ENCODE measurements at regions not wholly inside any gene's neighbourhood (a gene's known extent, or its start where the extent isn't known, plus 50 kb on each side); places are given as distances from the start of the nearest gene placed in this dataset.
"Not testable (repeated sequence)": the region's sequence is repeated elsewhere in the genome, so short reads cannot be mapped to it uniquely, and the experiment has no call there.

DNA sequence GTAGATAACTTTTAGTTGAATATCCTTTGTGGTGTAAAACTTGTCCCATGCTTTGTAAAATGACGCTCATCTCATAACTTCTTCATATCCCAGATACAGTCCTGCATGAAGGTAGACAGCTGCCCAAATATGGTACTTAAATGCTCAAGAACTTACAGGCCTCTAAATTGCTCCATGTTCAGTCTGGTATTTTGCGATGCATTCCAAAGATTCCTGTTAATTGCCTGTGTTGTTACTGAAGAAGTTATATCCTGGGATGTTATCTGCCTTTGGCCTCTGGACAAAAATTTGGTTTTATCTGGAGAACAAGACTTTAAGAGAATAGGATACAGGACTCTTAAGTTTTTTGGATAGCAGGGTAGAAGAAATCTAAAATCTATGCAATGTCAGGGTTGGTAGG, 473.0 kb downstream of the PCNX1 start:
- FAIRE-seq (no peak), DNase-seq (ENCODE audit: extremely low spot score, insufficient read length, low read depth) (no peak)

DNA sequence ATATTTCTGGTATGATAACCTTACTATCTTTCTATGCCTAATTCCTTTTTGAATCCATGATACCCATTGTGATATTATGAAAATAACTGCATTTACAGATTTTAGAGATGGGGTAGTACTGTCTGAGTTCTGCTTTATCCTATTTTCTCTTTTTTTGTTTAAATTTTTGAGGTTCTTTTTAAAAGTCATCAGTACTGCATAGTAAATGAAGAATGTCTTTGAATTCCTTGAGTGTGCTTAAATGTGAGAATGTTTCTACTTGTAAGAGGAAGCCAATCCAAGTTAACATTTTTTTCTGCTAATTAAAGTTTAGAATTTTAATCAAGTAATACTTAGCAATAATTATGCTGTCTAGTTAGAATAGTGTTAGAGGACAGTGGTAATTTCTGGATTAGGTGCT, 474.6 kb downstream of the PCNX1 start:
- no peak for FAIRE-seq

DNA sequence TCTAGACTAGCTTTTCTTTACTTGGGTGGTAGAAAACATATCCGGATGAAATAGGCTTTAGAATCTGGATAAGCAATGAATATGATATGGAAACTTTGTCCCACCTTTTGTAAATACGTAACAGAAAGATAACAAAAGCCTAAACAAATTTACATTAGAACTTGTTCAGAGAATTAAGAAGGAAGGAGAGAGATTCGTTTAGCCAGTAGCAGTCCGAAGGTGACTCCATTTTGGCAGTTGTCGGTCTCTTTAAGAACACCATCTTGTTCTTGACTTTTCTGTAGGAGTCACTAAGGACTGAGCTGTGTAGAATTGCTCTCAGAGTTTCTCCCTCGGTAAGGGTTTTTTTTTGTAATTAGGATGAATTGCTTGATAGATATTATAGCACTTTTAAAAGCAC, 475.1 kb downstream of the PCNX1 start:
- FAIRE-seq (no peak), DNase-seq (ENCODE audit: extremely low spot score, insufficient read length, low read depth) (no peak)

More for the DNA sequence above, 474.6 kb downstream of the PCNX1 start:
- no peak for DNase-seq (ENCODE audit: extremely low spot score, insufficient read length, low read depth)

DNA sequence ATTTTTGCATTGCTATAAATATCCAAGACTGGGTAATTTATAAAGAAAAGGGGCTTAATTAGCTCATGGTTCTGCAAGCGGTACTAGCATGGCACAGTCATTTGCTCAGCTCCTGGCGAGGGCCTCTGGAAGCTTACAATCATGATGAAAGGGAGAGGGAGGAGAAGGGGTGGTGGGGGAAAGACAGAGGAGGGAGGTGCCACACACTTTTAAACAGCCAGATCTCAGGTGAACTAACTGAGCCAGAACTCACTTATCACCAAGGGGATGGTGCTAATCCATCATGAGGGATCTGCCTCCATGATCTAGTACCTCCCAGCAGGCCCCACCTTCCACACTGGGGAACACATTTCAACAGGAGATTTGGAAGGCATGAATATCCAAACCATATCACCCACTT, 476.3 kb downstream of the PCNX1 start:
- no peak for FAIRE-seq

DNA sequence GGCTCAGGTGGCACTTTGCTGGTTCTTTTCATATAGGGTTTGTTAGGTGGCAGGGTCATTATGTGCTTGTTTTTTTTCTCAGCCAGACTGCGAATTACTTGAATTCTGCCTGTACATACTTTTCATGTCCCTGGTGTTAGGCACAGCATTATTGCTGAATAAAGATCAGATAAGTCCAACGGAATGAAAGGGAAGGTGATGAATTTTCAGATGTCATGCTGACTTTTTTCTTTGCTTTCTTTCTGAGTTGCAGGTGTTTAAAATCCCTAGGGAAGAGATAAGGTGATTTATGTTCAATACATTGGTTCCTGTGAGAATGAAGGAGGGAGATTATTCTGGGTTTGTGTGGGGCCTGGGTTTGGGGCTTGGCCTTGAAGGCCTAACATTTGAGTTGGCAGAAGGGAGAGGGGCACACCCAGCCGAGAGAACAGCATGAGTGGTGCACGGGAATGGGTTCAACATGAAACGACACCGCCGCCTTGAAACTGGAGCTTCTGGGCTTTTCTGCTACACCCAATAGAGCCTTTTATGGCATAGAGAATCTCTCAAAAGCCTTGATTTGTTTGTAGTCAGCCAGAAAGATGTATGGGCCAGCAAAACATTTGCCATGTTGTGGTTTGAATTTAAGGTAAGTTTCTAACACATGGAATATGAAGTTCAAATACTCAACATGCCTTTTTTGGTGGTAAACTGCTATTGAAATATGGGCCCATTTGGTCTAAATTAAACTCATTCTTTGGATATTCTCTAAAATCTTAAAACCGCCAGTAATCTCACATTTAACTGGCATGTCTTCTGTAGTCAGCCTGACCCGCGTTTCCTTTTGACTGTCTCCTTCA, 477.0 kb downstream of the PCNX1 start:
- no peak for DNase-seq (ENCODE audit: extremely low spot score, insufficient read length, low read depth)
- FAIRE-seq: no peak

More for the DNA sequence above, 476.3 kb downstream of the PCNX1 start:
- DNase-seq (ENCODE audit: extremely low spot score, insufficient read length, low read depth): no peak

DNA sequence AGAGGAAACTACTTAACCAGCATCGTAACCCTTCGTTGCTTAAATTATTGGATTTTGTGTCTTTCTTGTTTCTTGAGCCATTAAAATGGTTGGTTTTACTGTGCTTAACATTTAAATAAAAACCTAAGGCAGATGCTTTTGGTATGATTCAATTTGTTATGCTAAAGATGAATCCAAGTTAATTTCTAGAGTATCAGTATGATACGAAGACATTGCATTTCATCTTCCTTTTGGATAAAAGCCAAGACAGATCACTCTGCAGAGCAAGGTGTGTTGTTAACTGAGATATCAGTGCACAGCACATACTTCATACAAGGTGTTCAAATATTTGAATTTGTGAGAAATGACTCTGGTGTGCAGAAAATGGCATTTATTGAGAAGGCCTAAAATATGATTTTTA, 480.5 kb downstream of the PCNX1 start:
- no peak for DNase-seq (ENCODE audit: extremely low spot score, insufficient read length, low read depth)
- no peak for FAIRE-seq

DNA sequence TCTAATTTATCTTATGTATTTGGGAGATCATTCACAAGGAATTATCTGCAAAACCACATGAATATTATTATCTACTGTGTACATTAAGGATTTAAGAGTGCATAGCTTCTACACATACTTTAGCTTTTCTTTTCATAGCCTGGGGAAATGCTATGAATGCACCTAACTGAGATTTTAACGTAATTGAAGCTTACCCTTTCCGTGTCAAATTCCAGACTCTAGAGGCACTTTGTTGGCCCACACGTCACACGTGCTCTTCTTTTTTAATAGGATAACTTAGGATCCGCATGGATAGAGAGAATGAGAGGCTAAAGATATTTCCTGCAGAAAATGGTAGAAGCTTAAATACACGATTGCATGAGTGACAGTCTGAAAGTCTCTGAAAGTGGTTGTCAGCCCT, 481.1 kb downstream of the PCNX1 start:
- FAIRE-seq (no peak), DNase-seq (ENCODE audit: extremely low spot score, insufficient read length, low read depth) (no peak)

DNA sequence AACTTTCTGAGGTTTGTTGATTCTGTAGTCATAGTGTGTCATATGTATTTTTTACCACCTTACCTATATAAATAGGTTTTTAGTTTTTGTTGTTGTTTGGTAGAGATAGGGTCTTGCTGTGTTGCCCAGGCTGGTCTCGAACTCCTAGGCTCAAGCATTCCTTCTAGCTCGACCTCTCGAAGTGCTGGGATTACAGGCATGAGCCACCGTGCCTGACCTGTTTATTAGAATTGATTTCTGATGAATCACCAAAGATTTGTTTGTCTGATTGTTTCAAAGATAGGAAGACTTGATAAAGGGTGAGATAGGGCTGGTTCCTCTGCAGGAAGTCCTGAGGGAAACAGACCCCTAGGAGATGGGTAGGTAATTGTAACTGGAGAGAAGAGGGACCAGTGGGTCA, 481.6 kb downstream of the PCNX1 start:
- FAIRE-seq (no peak), DNase-seq (ENCODE audit: extremely low spot score, insufficient read length, low read depth) (no peak)

DNA sequence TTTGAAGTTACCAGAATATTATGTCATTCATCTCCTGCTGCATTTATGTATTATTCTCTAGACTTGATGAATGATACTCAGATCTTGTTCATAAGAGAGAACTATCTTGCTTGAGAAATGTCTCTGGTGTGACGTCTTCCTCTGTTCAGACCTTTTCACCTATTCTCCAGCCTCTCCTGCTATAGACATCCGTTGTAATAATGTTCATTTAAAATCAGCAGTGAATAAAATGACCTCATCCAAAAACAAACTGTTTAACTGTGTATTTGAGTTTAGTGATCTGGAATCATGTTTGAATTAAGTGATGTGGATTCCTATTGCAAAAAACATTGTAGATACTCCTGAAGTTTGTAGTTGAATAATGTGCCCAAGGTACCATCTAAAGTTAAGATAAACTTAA, 487.1 kb downstream of the PCNX1 start:
- peak; percentile 60 for FAIRE-seq
- no peak for DNase-seq (ENCODE audit: extremely low spot score, insufficient read length, low read depth)

DNA sequence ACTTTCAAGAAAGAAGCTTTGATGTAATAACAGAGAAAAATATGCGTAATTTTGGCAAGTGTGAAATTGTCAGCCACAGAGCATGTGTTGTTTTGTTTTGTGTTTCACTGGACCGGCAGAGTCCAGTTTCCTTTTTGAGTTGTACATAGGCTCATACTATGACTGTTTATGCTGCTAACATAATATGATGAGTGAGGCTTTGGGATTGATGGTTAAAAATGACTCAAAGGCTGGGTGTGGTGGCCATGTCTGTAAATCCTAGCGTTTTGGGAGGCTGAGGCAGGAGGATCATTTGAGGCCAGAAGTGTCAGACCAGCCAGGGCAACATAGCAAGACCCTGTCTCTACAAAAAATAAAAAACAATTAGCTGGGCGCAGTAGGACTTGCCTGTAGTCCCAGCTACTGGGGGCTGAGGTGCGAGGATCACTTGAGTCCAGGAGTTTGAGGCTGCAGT, 487.9 kb downstream of the PCNX1 start:
- FAIRE-seq: peak; percentile 54
- DNase-seq (ENCODE audit: extremely low spot score, insufficient read length, low read depth): no peak

DNA sequence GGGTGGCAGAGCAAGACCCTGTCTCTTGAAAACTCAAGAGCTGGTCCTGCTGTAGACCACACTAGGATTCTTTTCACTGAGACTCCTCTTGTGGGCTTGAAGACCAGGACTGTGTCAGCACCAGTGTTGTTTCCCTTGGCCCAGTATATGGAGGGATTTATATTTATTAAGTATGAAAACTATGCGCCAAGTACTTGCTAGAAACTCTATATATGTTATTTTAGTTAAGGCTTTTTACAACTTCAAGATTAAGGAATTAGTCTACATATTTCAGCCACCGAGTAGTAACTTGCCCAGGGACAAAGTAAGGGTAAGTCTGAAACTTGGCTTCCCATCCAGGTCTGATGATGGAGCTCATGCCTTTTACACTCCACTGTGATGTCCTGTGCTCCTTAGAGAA, 488.4 kb downstream of the PCNX1 start:
- FAIRE-seq (peak; percentile 48), DNase-seq (ENCODE audit: extremely low spot score, insufficient read length, low read depth) (no peak)

DNA sequence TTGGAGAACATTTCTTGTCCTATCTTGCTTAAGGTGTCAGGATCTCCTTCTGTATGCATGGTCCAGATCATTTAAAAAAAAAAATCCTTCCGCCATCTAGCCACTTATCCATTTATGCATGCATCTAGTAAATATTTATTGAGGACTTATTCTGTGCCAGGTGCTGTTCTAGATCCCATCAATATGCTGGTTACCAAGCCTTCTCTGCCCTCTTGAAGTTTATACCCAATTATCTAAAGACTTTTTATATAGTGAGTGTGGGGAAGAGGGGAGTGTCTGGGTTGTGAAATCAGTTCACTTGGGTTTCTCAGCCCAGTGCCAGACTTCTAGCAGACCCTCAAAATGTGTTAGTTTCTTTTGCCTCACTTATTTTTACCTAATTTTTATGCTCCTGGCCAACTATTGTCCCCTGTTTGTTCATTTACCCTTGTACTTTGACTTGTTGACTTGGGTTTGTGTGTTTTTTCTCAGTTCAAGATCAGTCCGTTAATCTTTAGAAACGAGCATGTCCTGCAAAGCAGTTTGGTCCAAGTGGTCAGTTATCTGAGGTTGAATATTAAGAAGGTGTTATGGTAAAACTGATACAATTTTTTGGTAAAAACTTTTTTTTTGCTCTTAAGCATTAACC, 488.9 kb downstream of the PCNX1 start:
- no peak for FAIRE-seq
- no peak for DNase-seq (ENCODE audit: extremely low spot score, insufficient read length, low read depth)

DNA sequence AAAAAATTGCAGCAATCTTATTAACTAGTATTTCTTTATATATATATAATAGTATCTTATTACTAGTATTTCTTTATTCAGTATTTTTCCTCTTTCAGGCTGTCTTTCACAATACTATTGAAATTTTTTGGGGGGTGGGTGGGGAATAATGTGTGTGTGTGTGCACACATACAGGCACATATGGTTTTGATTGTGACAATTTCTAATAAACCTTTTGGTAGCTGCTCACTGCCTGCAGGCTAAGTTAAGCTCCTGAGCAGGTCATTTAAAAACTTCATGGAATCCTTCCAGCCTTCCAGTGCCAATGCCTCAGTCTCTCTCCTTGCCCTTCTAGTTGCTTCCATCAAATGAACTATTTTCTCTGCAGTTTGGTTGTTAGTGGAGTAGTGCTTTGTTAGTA, 490.1 kb downstream of the PCNX1 start:
- FAIRE-seq (no peak), DNase-seq (ENCODE audit: extremely low spot score, insufficient read length, low read depth) (no peak)

DNA sequence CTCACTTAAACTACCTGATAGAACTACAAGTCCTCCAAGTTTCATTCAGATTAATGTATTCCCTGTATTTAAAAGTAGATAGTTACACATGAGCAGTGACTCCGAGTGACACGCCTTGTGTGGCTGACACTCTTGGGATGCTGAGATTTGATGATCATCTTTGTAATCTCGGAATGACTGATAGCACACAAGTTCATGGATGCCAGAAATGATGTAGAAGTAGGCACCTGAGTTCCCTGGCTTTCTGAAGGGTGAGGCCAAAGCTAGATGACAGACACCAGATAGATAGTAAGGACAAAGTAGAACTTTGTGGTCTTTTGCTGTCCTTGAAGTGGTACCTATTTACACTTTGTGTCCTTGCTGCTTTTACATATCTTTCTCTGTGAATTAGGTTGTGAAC, 491.2 kb downstream of the PCNX1 start:
- no peak for DNase-seq (ENCODE audit: extremely low spot score, insufficient read length, low read depth)
- no peak for FAIRE-seq

DNA sequence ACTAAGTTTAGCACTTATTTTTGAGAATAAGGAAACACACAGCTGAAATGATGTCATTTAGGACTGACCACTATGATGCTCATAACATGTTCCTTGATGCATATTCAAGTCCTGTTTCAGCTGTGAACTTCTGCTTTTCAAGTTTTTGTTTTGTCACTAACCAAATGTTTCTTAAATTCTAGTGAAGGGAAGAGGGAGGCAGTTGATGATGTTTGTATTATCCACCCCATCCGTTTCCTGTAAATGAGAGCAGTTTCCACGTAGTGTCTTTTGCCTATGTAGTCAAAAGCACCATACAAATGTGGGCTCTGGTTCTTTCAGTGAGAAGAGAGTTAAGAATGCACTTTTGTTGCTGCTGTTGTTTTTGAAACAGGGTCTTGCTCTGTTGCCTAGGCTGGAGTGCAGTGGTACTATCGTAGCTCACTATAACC, 491.8 kb downstream of the PCNX1 start:
- peak; percentile 22 for DNase-seq (ENCODE audit: extremely low spot score, insufficient read length, low read depth)
- FAIRE-seq: peak; percentile 96

DNA sequence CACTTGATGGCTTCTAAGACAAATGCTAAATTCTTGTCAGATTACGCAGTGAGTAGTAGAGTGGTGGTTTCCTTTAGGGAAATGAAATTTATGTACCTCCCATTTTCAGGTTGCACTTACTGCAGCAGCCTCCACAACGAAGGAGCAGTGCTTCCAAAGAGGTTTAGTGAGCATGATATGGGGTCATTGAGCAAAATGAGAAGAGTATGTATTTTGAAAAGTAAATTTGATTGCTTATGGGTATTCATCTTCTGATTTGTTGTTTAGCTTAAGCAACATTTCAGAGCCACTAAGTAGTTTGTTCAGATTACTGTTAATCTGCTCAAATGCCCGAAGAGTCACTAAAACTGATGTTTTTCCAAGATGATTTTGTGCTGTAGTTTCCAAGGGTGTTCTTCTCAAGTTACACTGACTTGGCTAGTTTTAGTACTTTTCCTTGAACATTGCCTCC, 493.6 kb downstream of the PCNX1 start:
- DNase-seq (ENCODE audit: extremely low spot score, insufficient read length, low read depth): no peak
- peak; percentile 79 for FAIRE-seq

DNA sequence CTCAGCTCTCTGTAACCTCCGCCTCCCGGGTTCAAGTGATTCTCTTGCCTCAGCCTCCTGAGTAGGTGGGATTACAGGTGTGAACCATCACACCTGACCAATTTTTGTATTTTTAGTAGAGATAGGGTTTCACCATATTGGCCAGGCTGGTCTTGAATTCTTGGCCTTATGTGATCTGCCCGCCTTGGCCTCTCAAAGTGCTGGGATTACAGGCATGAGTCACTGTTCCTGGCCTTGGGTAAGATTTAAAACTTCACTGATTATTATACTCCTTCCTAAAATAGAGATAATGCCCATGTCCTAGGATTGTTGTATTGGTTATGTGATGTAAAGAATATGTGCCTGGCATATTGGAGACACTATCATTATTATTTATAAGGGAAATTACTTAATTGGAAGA, 495.2 kb downstream of the PCNX1 start:
- not testable (repeated sequence) for DNase-seq (ENCODE audit: extremely low spot score, insufficient read length, low read depth); FAIRE-seq

DNA sequence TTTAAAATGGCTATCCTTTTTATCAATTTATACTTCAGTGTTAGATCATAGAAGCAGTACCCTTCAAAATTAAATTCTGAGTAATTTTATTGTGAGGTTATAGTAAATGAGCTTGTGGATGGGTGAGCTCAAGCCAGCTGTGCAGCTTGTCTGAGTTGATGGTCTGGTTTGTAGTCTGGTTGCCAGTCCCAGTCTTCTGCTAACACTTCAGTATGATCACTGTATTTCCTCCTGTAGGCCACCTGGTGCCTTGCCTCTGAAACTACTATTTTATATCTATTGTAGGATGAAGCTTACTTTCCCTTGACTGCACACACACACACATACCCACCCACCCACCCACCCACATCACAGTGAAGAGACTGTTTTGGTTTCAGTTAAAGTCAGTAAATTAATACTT, 496.4 kb downstream of the PCNX1 start:
- peak; percentile 92 for FAIRE-seq
- DNase-seq (ENCODE audit: extremely low spot score, insufficient read length, low read depth): peak; percentile 11

DNA sequence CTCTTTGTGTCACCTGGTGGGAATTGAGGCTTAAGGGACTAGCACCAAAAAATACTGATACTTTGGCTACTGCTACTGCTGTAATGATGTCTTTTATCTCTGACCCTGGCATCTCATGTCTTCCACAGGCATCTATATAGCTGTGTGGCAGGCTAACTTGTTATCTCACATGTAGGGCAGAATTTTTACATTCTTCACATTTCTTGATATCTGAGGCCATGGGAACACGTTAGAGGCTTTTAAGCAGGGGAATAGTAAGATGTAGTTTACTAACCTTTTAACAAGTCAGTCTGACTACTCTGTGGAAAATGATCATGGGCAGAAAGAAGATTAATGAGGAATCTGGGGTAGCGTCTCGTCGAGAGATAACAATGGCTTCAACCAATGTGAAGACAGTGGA, 498.4 kb downstream of the PCNX1 start:
- no peak for DNase-seq (ENCODE audit: extremely low spot score, insufficient read length, low read depth)

DNA sequence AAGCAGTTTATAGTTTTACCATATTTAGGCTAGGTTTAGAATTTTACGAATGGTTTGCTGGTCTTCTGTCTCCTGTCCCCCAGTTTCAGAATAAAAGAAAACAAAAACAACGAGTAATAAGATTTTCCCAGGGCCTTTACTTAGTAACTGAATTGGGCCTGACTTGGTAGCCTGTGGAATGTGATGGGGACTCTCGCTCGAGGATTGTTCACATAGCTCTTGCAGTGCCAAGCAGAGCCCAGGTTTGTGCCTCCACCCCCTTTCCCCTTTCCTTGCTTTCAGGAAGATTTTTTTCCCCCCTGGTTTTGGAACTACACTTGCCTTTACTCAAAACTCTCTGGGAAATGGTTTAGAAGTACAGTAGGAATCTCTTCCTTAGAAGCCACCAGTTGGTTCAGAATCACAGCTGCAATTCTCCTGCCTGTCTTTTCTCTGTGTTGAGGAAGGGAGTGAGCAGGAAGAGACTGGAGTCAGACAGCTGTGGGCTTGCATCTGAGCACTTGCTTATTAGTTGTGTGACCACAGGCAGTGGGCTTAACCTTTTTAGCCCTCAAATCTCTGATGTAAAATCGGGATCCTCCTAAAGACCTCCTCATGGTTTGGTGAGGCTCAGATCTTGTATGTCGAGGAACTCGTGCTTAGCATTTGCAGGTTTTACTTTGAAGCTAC, 501.2 kb downstream of the PCNX1 start:
- FAIRE-seq: no peak
- no peak for DNase-seq (ENCODE audit: extremely low spot score, insufficient read length, low read depth)

More for the DNA sequence above, 498.4 kb downstream of the PCNX1 start:
- FAIRE-seq: no peak
